ENCODE measurements at regions not wholly inside any gene's neighbourhood (a gene's known extent, or its start where the extent isn't known, plus 50 kb on each side); places are given as distances from the start of the nearest gene placed in this dataset.

DNA sequence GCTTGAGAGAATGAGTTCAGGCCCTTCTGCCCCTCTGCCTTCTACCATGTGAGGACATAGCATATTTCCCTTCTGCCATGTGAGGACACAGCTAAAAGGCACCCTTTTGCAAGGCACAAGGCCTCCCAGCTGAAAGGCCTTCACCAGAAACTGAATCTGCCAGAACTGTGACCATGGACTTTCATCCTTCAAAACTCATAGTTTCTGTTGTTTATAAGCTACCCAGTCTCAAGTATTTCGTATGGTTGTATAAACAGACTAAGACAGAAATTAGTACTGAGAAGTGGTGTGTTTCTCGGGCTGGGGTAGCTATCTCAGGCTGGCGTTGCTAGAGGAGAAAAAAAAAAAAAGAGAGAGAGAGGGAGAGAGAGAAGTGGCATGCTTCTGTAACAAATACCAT, 368.6 kb downstream of the DMRTA1 start:
- 41 to 53% methylated on average over 3 of the region's 3 CpGs for WGBS, 2 donors
- no peaks in the 10 kb centered on the region for H3K4me1 ChIP-seq
- intact Hi-C loops (cut with DNase I) = no loop called here
- ATAC-seq (no peak), DNase-seq (no peak)
- H3K4me3 ChIP-seq = no peak overlapping the region
- H3K27ac ChIP-seq = no peak overlapping the region
- H3K36me3 ChIP-seq = no peaks in the 10 kb centered on the region
- peaks cover 0 to 4% (median 0%) of the 10 kb centered on the region in 11 donors for H3K9me3 ChIP-seq
- H3K27me3 ChIP-seq = no peaks in the 10 kb centered on the region
- TF ChIP-seq, protein P1, sequence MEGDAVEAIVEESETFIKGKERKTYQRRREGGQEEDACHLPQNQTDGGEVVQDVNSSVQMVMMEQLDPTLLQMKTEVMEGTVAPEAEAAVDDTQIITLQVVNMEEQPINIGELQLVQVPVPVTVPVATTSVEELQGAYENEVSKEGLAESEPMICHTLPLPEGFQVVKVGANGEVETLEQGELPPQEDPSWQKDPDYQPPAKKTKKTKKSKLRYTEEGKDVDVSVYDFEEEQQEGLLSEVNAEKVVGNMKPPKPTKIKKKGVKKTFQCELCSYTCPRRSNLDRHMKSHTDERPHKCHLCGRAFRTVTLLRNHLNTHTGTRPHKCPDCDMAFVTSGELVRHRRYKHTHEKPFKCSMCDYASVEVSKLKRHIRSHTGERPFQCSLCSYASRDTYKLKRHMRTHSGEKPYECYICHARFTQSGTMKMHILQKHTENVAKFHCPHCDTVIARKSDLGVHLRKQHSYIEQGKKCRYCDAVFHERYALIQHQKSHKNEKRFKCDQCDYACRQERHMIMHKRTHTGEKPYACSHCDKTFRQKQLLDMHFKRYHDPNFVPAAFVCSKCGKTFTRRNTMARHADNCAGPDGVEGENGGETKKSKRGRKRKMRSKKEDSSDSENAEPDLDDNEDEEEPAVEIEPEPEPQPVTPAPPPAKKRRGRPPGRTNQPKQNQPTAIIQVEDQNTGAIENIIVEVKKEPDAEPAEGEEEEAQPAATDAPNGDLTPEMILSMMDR (IDR thresholded peaks at IDR 0.05) = no peak

DNA sequence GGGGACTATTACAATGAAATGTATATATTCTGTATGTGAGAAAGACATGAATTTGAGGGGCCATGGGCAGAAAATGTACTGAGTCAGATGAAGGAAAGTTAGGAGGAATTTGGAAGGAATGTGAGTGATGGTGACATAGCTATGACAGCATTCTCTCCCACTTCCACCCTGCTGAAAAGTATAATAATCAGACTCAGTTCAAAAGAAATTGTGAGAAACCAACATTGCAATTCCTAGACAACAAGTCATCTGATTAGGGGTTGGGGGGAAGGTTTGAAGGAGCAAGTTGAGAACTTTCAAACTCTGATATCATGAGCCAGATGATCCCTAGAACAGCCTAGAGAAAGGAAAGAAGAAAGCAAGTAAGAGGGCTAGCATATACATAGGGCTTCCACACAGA, 370.6 kb downstream of the DMRTA1 start:
- Histone ChIP-seq H3K27ac (no peak overlapping the region), H3K36me3 (no peaks in the 10 kb centered on the region), H3K27me3 (no peaks in the 10 kb centered on the region), H3K4me3 (no peak overlapping the region), H3K9me3 (peaks cover 0 to 4% (median 0%) of the 10 kb centered on the region in 11 donors), H3K4me1 (no peaks in the 10 kb centered on the region)
- ATAC-seq (no peak), DNase-seq (no peak)
- intact Hi-C loops (cut with DNase I) = no loop called here
- TF ChIP-seq, protein P1 (IDR thresholded peaks at IDR 0.05) = no peak

DNA sequence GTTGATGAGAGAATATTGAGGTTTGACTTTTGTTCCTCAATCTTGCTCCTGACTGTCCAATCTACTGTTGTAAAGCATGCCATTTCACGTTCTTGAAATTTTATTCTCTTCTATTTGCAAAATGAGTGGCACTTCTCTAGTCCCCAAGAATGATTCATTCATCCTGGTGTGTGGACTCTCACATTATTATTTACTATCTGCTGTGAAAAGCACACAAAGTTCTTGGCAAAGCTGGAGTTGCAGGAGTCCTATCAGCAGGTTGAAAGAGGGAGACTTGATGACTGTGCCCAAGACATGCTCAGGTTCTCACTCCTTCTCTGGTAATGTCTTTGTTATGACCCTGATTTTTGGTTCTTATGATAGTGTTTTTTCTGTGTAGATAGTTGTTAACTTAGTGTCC, 382.6 kb downstream of the DMRTA1 start:
- no peaks in the 10 kb centered on the region for H3K36me3 ChIP-seq
- WGBS, 2 donors = 53 to 63% methylated on average over 1 of the region's 1 CpG
- peaks cover 0 to 22% (median 0%) of the 10 kb centered on the region in 11 donors for H3K9me3 ChIP-seq
- no peaks in the 10 kb centered on the region for H3K27me3 ChIP-seq
- ATAC-seq (no peak), DNase-seq (no peak)
- intact Hi-C loops (cut with DNase I) = no loop called here
- no peak overlapping the region for H3K4me3 ChIP-seq
- TF ChIP-seq, protein P1 (IDR thresholded peaks at IDR 0.05) = no peak
- no peaks in the 10 kb centered on the region for H3K4me1 ChIP-seq
- no peak overlapping the region for H3K27ac ChIP-seq

DNA sequence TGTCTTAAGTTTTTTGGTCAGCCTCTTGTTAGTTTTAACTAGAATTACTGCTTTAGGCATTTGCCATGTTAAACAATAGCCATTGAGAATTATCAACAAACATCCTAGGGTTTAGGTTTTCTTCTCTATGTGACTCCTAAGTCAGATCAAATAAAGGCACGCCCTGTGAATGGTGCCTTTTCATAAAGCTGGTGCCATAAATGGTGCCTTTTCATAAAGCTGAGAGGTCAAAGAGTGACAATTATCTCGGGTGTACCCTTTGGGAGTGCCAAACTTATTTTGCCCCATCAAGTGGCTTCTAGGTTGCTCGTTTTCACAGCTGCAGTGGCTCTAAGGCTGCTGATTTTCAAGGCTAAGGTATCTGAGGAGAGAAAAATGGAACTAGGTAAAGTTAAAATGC, 391.6 kb downstream of the DMRTA1 start:
- no peaks in the 10 kb centered on the region for H3K4me1 ChIP-seq

More for the DNA sequence above, 391.6 kb downstream of the DMRTA1 start:
- Histone ChIP-seq H3K36me3 (no peaks in the 10 kb centered on the region), H3K4me3 (no peak overlapping the region), H3K27me3 (no peaks in the 10 kb centered on the region), H3K9me3 (peaks cover 0 to 9% (median 0%) of the 10 kb centered on the region in 11 donors), H3K27ac (no peak overlapping the region)
- intact Hi-C loops (cut with DNase I) = no loop called here
- TF ChIP-seq, protein P1 (IDR thresholded peaks at IDR 0.05) = no peak
- WGBS, 2 donors = 36 to 41% methylated on average over 3 of the region's 3 CpGs
- DNase-seq = no peak
- no peak for ATAC-seq

All from heart right ventricle (tissue), 16 donors.